ENCODE measurements at regions not wholly inside any gene's neighbourhood (a gene's known extent, or its start where the extent isn't known, plus 50 kb on each side); places are given as distances from the start of the nearest gene placed in this dataset.
"Not testable (repeated sequence)": the region's sequence is repeated elsewhere in the genome, so short reads cannot be mapped to it uniquely, and the experiment has no call there.

DNA sequence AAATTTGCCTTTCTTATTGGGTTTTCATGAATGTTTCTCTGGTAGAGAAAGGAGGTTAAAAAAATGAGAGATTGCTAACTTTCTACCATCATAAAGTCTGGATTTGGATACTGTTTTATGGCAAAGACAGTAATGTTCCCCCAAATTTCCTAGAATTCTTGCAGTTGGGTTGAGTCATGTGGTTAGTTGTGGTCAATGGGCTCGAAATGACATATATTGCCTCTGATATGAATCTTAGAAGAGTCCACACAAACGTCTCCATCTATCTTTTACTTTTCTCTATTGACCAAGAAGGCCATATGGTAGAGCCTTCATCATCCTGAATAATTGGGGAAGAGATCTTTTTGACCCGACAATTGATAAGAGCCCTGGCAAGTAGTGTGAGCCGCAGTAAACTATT lies 119.5 kb upstream of the PMCH start:
- Histone ChIP-seq H3K4me3 (no peak overlapping the region), H3K9me3 (no peaks in the 10 kb centered on the region), H3K4me1 (no peaks in the 10 kb centered on the region), H3K27ac (no peak overlapping the region), H3K27me3 (no peaks in the 10 kb centered on the region), H3K36me3 (no peaks in the 10 kb centered on the region)
- ATAC-seq (no peak), DNase-seq (no peak)
- intact Hi-C loops (cut with DNase I), result no loop called here
- TF ChIP-seq, protein P1, sequence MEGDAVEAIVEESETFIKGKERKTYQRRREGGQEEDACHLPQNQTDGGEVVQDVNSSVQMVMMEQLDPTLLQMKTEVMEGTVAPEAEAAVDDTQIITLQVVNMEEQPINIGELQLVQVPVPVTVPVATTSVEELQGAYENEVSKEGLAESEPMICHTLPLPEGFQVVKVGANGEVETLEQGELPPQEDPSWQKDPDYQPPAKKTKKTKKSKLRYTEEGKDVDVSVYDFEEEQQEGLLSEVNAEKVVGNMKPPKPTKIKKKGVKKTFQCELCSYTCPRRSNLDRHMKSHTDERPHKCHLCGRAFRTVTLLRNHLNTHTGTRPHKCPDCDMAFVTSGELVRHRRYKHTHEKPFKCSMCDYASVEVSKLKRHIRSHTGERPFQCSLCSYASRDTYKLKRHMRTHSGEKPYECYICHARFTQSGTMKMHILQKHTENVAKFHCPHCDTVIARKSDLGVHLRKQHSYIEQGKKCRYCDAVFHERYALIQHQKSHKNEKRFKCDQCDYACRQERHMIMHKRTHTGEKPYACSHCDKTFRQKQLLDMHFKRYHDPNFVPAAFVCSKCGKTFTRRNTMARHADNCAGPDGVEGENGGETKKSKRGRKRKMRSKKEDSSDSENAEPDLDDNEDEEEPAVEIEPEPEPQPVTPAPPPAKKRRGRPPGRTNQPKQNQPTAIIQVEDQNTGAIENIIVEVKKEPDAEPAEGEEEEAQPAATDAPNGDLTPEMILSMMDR (IDR thresholded peaks at IDR 0.05), result no peak

DNA sequence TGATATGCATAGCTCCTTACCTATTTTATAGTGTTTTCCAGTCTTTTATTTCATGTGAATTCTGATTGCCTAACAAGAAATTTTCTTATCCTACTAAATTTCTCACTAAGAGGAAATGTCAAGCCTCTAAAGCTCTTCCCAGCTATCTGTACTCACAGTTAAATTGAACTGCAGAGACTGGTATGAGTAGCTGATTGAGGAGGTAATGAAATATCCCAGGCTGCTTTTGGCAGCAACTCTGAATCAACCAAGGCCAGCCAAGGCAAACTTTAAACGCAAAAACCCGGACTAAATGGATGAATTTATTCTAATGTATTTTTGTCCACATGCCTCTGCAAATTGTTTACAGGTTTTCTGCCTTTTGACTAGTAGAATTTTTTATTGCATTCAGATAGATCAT lies 119.1 kb upstream of the PMCH start:
- no peak for DNase-seq
- no peaks in the 10 kb centered on the region for H3K9me3 ChIP-seq
- H3K4me3 ChIP-seq, result no peak overlapping the region
- no peak overlapping the region for H3K27ac ChIP-seq
- H3K27me3 ChIP-seq, result no peaks in the 10 kb centered on the region
- TF ChIP-seq, protein P1 (IDR thresholded peaks at IDR 0.05), result no peak
- H3K36me3 ChIP-seq, result no peaks in the 10 kb centered on the region
- intact Hi-C loops (cut with DNase I), result no loop called here
- no peaks in the 10 kb centered on the region for H3K4me1 ChIP-seq
- ATAC-seq, result no peak

DNA sequence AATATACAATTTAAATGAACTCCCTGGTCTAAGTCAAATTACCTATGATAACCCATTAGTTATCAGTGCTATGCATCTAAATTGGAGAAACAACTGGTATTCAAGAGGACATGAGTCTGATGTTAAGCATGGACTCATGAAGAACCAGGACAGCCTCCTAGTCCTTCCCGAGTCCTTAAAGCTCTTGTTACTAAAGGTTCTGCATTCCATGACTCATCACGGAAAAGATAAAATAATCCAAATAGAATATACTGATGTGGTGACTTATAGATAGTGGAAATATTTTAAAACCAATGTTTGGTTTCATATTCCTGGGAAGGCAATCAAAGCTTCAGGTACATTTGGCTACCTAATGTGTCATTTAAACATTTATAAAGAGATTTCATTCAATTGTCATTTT lies 117.2 kb upstream of the PMCH start:
- Histone ChIP-seq H3K36me3 (no peaks in the 10 kb centered on the region), H3K4me1 (no peaks in the 10 kb centered on the region), H3K27ac (no peak overlapping the region), H3K27me3 (no peaks in the 10 kb centered on the region), H3K9me3 (no peaks in the 10 kb centered on the region), H3K4me3 (no peak overlapping the region)
- DNase-seq (no peak), ATAC-seq (no peak)
- intact Hi-C loops (cut with DNase I), result no loop called here
- TF ChIP-seq, protein P1 (IDR thresholded peaks at IDR 0.05), result no peak

DNA sequence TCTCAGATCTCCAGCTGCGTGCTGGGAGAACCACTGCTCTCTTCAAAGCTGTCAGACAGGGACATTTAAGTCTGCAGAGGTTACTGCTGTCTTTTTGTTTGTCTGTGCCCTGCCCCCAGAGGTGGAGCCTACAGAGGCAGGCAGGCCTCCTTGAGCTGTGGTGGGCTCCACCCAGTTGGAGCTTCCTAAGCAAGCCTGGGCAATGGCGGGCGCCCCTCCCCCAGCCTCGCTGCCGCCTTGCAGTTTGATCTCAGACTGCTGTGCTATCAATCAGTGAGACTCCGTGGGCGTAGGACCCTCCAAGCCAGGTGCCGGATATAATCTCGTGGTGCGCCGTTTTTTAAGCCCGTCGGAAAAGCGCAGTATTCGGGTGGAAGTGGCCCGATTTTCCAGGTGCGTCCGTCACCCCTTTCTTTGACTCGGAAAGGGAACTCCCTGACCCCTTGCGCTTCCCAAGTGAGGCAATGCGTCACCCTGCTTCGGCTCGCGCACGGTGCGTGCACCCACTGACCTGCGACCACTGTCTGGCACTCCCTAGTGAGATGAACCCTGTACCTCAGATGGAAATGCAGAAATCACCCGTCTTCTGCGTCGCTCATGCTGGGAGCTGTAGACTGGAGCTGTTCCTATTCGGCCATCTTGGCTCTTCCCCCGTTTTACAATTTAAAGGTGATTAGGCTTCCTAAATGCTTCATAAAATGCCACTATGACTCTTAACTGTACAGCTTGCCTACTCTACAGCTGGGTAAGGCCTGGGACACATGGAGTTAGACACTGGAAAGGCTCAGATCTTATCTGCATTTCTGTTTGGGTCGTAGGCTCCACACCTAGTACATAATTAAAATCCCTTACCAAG lies 115.7 kb upstream of the PMCH start:
- H3K36me3 ChIP-seq; intact Hi-C loops (cut with DNase I); H3K9me3 ChIP-seq; ATAC-seq; H3K4me3 ChIP-seq; H3K27me3 ChIP-seq; DNase-seq; H3K27ac ChIP-seq; H3K4me1 ChIP-seq: not testable (repeated sequence)

DNA sequence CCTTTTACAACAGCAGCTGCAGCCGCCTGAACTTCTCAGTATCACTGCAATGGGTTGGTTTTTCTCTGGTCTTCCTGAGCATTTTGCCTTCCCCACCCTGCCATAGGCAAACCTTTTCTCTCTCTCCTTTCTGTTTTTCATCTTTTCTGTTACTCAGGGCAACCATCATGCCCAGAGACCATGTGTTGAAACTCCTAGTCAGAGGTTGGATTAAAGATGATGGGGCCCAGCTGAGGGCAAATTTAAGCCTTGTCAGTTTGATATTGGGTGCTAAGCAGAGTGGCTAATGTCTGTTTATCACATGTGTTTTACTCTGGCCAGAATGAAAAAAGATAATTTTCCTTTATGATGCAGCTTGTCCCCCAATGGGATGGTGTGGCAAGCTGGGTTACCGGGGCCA lies 107.9 kb upstream of the PMCH start:
- Histone ChIP-seq H3K27ac (no peak overlapping the region), H3K4me1 (no peaks in the 10 kb centered on the region), H3K9me3 (peaks cover 0 to 4% of the 10 kb centered on the region in 2 donors), H3K36me3 (no peaks in the 10 kb centered on the region), H3K27me3 (no peaks in the 10 kb centered on the region), H3K4me3 (no peak overlapping the region)
- intact Hi-C loops (cut with DNase I), result no loop called here
- TF ChIP-seq, protein P1 (IDR thresholded peaks at IDR 0.05), result no peak
- DNase-seq (no peak), ATAC-seq (no peak)

DNA sequence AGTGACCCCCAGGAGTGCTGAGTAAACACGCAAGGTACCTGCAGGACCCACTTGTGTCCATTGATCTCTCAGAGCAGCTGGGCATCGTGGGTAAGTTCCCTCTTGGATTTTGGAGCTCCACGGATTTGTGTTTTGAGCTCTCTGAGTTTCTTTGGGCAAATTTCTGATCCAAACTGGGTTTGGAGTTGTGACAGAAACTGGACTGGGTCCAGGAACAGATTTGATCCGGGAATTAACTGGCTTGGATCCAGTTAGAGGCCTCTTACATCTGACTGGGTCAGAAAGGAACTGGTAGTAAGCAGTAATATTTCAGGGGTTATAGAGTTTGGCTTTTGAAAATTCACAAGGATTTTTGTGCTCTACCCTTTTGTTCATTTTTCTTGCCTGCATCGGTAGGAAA lies 107.0 kb upstream of the PMCH start:
- DNase-seq; H3K27ac ChIP-seq; H3K4me1 ChIP-seq; H3K36me3 ChIP-seq; H3K9me3 ChIP-seq; H3K27me3 ChIP-seq; H3K4me3 ChIP-seq; ATAC-seq; intact Hi-C loops (cut with DNase I): not testable (repeated sequence)

All from left lung (tissue), 4 donors.